ENCODE measurements at regions not wholly inside any gene's neighbourhood (a gene's known extent, or its start where the extent isn't known, plus 50 kb on each side); places are given as distances from the start of the nearest gene placed in this dataset.
"Not testable (repeated sequence)": the region's sequence is repeated elsewhere in the genome, so short reads cannot be mapped to it uniquely, and the experiment has no call there.

GRCh38 chr7:155232911-155233310, 64.8 kb upstream of the INSIG1 start:
- no peak for DNase-seq (ENCODE audit: low read depth in 4 of 6, low spot score in 6 of 6)
- Histone ChIP-seq H3K27ac (ENCODE audit: low read depth, low read length) (peak overlapping the region; percentile 22), H3K36me3 (ENCODE audit: control insufficient read depth, insufficient read depth, low read length) (no peaks in the 10 kb centered on the region), H3K4me3 (ENCODE audit: low read depth, low read length) (no peak overlapping the region), H3K27me3 (ENCODE audit: control insufficient read depth, insufficient read depth, low read length) (no peaks in the 10 kb centered on the region), H3K9me3 (ENCODE audit: control insufficient read depth, insufficient read depth, low read length) (no peaks in the 10 kb centered on the region), H3K4me1 (ENCODE audit: control insufficient read depth, insufficient read depth, low read length) (peaks cover 13% of the 10 kb centered on the region)
- WGBS (ENCODE audit: insufficient coverage), result 72% methylated on average over 8 of the region's 12 CpGs

GRCh38 chr7:155233311-155234157, 64.1 kb upstream of the INSIG1 start:
- Histone ChIP-seq H3K27me3 (ENCODE audit: control insufficient read depth, insufficient read depth, low read length) (no peaks in the 10 kb centered on the region), H3K27ac (ENCODE audit: low read depth, low read length) (peak overlapping the region; percentile 22), H3K36me3 (ENCODE audit: control insufficient read depth, insufficient read depth, low read length) (no peaks in the 10 kb centered on the region), H3K4me3 (ENCODE audit: low read depth, low read length) (no peak overlapping the region), H3K9me3 (ENCODE audit: control insufficient read depth, insufficient read depth, low read length) (no peaks in the 10 kb centered on the region), H3K4me1 (ENCODE audit: control insufficient read depth, insufficient read depth, low read length) (peaks cover 13% of the 10 kb centered on the region)
- DNase-seq (ENCODE audit: low read depth in 4 of 6, low spot score in 6 of 6), result peak in 3 of 6 donors; percentile 32 to 59 (median 44)
- WGBS (ENCODE audit: insufficient coverage), result 20% methylated on average over 18 of the region's 28 CpGs

GRCh38 chr7:155234158-155234492, 63.6 kb upstream of the INSIG1 start:
- H3K36me3 ChIP-seq (ENCODE audit: control insufficient read depth, insufficient read depth, low read length), result no peaks in the 10 kb centered on the region
- no peaks in the 10 kb centered on the region for H3K27me3 ChIP-seq (ENCODE audit: control insufficient read depth, insufficient read depth, low read length)
- H3K27ac ChIP-seq (ENCODE audit: low read depth, low read length), result peak overlapping the region; percentile 22
- WGBS (ENCODE audit: insufficient coverage), result 94% methylated on average over 5 of the region's 6 CpGs
- no peaks in the 10 kb centered on the region for H3K9me3 ChIP-seq (ENCODE audit: control insufficient read depth, insufficient read depth, low read length)
- H3K4me3 ChIP-seq (ENCODE audit: low read depth, low read length), result no peak overlapping the region
- H3K4me1 ChIP-seq (ENCODE audit: control insufficient read depth, insufficient read depth, low read length), result peaks cover 13% of the 10 kb centered on the region
- no peak for DNase-seq (ENCODE audit: low read depth in 4 of 6, low spot score in 6 of 6)

GRCh38 chr7:155234950-155235789, 62.5 kb upstream of the INSIG1 start:
- Histone ChIP-seq H3K4me3 (ENCODE audit: low read depth, low read length) (no peak overlapping the region), H3K36me3 (ENCODE audit: control insufficient read depth, insufficient read depth, low read length) (no peaks in the 10 kb centered on the region), H3K27ac (ENCODE audit: low read depth, low read length) (no peak overlapping the region), H3K4me1 (ENCODE audit: control insufficient read depth, insufficient read depth, low read length) (peaks cover 8% of the 10 kb centered on the region), H3K9me3 (ENCODE audit: control insufficient read depth, insufficient read depth, low read length) (no peaks in the 10 kb centered on the region), H3K27me3 (ENCODE audit: control insufficient read depth, insufficient read depth, low read length) (no peaks in the 10 kb centered on the region)
- 77% methylated on average over 13 of the region's 14 CpGs for WGBS (ENCODE audit: insufficient coverage)
- DNase-seq (ENCODE audit: low read depth in 4 of 6, low spot score in 6 of 6), result no peak

DNA sequence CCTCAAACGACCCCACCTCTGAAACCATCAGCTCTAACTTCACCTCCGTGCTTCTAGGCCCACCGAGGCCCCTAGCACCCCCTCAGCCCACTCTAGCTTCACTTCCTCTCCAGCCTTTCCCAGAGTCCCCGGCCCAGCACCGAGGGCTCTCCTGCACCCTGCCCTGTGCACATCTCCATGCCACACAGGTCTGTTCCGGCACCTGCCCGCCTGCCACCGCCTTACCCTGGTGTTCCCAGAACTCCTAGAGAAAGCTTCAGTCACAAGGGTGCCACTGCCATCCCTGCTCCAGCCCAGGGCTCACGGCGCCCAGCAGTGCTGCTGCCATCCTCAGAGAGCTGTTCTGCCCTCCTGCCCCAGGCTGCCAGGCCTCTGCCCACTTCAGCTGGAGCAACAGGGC, 61.3 kb upstream of the INSIG1 start:
- 86% methylated on average over 10 of the region's 10 CpGs for WGBS (ENCODE audit: insufficient coverage)
- no peak overlapping the region for H3K27ac ChIP-seq (ENCODE audit: low read depth, low read length)

DNA sequence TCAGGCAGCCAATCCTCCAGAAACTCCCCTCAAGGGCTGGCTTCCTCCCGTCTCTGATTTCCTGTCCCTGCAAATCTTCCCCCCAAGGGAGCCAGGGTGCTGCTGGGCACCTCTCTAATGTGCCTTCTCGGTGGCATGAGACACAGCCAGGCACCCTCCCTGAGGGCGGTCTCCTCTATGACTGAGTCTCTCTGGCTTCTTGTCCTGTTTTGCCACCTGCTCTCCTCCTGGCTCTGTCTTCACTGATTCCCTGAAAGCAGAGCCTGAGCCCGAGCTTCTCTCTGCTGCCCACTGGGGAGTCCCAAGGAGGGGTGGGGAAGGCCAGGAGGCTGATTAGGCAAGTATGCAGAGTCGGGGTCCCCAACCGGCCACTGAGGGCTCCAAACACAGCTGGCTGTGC, 60.4 kb upstream of the INSIG1 start:
- Histone ChIP-seq H3K36me3 (ENCODE audit: control insufficient read depth, insufficient read depth, low read length) (no peaks in the 10 kb centered on the region), H3K9me3 (ENCODE audit: control insufficient read depth, insufficient read depth, low read length) (no peaks in the 10 kb centered on the region), H3K4me3 (ENCODE audit: low read depth, low read length) (no peak overlapping the region), H3K27ac (ENCODE audit: low read depth, low read length) (no peak overlapping the region), H3K4me1 (ENCODE audit: control insufficient read depth, insufficient read depth, low read length) (peaks cover 7% of the 10 kb centered on the region), H3K27me3 (ENCODE audit: control insufficient read depth, insufficient read depth, low read length) (no peaks in the 10 kb centered on the region)
- DNase-seq (ENCODE audit: low read depth in 4 of 6, low spot score in 6 of 6), result no peak
- 62% methylated on average over 6 of the region's 6 CpGs for WGBS (ENCODE audit: insufficient coverage)

More for the DNA sequence above, 61.3 kb upstream of the INSIG1 start:
- H3K4me3 ChIP-seq (ENCODE audit: low read depth, low read length), result no peak overlapping the region
- peaks cover 7% of the 10 kb centered on the region for H3K4me1 ChIP-seq (ENCODE audit: control insufficient read depth, insufficient read depth, low read length)
- no peaks in the 10 kb centered on the region for H3K36me3 ChIP-seq (ENCODE audit: control insufficient read depth, insufficient read depth, low read length)
- H3K9me3 ChIP-seq (ENCODE audit: control insufficient read depth, insufficient read depth, low read length), result no peaks in the 10 kb centered on the region
- no peaks in the 10 kb centered on the region for H3K27me3 ChIP-seq (ENCODE audit: control insufficient read depth, insufficient read depth, low read length)
- DNase-seq (ENCODE audit: low read depth in 4 of 6, low spot score in 6 of 6), result no peak

DNA sequence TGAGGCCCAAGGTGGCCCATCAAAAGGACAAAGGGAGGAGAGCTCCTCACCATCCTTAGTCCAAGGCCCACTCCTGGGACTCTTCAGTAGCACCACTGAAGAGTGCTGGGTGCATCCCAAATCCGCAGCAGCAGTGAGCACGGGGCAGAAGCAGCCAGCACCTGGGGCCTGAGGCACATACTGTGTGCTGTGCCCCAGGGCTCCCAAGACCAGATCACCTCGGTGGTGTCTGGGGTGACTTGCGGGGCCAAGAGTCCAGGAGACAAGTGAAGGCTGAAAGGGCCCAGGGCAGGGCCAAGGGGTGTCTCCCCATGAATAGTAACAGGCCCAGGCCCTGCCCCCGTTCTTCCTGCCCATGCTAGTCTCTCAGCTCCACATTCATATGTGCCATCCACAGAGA, 59.9 kb upstream of the INSIG1 start:
- Histone ChIP-seq H3K4me1 (ENCODE audit: control insufficient read depth, insufficient read depth, low read length) (peaks cover 7% of the 10 kb centered on the region), H3K4me3 (ENCODE audit: low read depth, low read length) (no peak overlapping the region), H3K36me3 (ENCODE audit: control insufficient read depth, insufficient read depth, low read length) (no peaks in the 10 kb centered on the region), H3K27ac (ENCODE audit: low read depth, low read length) (no peak overlapping the region), H3K27me3 (ENCODE audit: control insufficient read depth, insufficient read depth, low read length) (no peaks in the 10 kb centered on the region), H3K9me3 (ENCODE audit: control insufficient read depth, insufficient read depth, low read length) (no peaks in the 10 kb centered on the region)
- 72% methylated on average over 5 of the region's 5 CpGs for WGBS (ENCODE audit: insufficient coverage)
- DNase-seq (ENCODE audit: low read depth in 4 of 6, low spot score in 6 of 6), result no peak

DNA sequence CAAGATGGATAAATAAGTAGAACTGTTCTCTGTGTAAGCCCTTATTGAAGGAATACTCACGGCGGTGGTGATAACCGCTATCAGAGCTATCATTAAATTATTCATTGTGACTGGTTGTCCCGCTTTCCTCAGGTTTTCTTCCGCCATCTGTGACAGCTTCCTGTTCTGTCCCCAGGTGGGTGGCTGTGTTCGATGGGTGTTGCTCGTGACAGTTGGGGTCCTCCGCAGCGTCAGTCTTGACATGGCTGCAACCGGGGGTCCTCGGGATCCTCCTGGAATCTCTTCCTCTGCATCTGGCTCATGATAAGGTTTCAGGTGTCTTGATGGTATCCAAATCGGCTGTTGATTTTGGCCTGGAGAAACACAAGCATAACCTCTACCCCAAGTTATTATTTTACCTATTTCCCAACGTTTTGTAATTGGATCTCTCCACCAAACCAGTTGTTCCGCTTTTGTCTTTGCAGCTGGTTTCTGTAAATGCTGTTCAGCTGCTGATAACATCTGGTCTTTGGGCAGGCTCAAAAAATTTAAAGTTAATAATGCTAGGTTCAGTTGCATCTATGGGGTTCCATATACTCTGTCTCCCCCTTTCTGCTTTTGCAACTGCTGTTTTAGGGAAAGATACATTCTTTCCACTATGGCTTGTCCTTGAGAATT, 58.1 kb upstream of the INSIG1 start:
- H3K27ac ChIP-seq (ENCODE audit: low read depth, low read length); H3K27me3 ChIP-seq (ENCODE audit: control insufficient read depth, insufficient read depth, low read length); H3K36me3 ChIP-seq (ENCODE audit: control insufficient read depth, insufficient read depth, low read length); DNase-seq (ENCODE audit: low read depth in 4 of 6, low spot score in 6 of 6); H3K9me3 ChIP-seq (ENCODE audit: control insufficient read depth, insufficient read depth, low read length); H3K4me1 ChIP-seq (ENCODE audit: control insufficient read depth, insufficient read depth, low read length); H3K4me3 ChIP-seq (ENCODE audit: low read depth, low read length): not testable (repeated sequence)
- 94% methylated on average over 9 of the region's 14 CpGs for WGBS (ENCODE audit: insufficient coverage)

DNA sequence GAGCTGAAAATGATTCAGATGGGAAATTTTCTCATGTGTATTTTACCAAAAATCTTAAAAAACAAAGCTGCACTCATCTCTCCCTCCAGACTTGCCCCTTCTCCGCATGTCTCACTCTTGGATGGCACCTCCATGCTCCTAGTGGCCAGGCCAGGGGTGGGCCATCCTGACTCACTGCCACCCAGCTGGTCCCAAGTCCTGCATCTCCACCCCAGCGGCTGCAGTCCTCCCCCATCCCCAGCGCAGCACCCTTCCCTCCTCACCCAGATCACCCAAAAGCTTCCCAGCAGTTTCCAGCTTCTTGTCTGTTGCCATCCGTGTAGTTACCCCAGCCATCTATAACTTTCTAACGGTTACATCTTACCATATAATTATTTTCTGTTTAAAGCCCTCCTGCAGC, 53.0 kb upstream of the INSIG1 start:
- Histone ChIP-seq H3K36me3 (ENCODE audit: control insufficient read depth, insufficient read depth, low read length) (no peaks in the 10 kb centered on the region), H3K27ac (ENCODE audit: low read depth, low read length) (no peak overlapping the region), H3K9me3 (ENCODE audit: control insufficient read depth, insufficient read depth, low read length) (no peaks in the 10 kb centered on the region), H3K4me1 (ENCODE audit: control insufficient read depth, insufficient read depth, low read length) (no peaks in the 10 kb centered on the region), H3K4me3 (ENCODE audit: low read depth, low read length) (no peak overlapping the region), H3K27me3 (ENCODE audit: control insufficient read depth, insufficient read depth, low read length) (no peaks in the 10 kb centered on the region)
- DNase-seq (ENCODE audit: low read depth in 4 of 6, low spot score in 6 of 6), result no peak
- 100% methylated on average over 5 of the region's 5 CpGs for WGBS (ENCODE audit: insufficient coverage)
